ENCODE measurements at regions not wholly inside any gene's neighbourhood (a gene's known extent, or its start where the extent isn't known, plus 50 kb on each side); places are given as distances from the start of the nearest gene placed in this dataset.
A peak's percentile ranks its signal among the peaks of the same experiment; 100 is the strongest.

DNA sequence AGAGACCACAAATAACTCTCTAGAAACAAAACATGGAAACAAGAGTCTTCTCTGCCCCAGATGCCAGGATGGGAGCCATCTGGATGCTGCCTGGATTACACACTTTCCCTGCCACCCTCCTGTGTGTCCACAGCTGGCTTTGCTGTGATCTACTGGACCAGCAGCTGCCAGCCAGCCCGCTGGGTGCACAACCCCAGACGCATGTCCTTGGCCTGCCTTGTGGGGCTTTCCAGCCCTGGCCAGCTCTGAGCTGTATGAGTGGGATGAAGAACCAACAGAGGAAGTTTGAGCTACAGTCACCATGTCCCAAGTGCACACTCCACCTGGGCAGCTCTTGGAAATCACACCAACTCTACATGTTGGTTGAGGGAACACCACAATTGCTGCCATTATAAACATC is 57.0 kb upstream of the TNRC6C start:
- no peak overlapping the region for H3K4ac ChIP-seq (replicated peaks; ENCODE audit: insufficient read length, low read depth, low read length)
- H3K56ac ChIP-seq (replicated peaks; ENCODE audit: insufficient read length, low read depth, low read length) = no peak overlapping the region
- no peak overlapping the region for H2AFZ ChIP-seq (ENCODE audit: low read length)
- H3K23me2 ChIP-seq (ENCODE audit: low read depth, low read length) = no peaks in the 10 kb centered on the region
- H2BK5ac ChIP-seq (ENCODE audit: low read depth, low read length) = no peak overlapping the region
- H2AK5ac ChIP-seq (ENCODE audit: low read depth, low read length) = no peak overlapping the region
- H3K27ac ChIP-seq (ENCODE audit: low read depth, low read length) = no peak overlapping the region
- no peaks in the 10 kb centered on the region for H3K79me1 ChIP-seq (ENCODE audit: low read depth, low read length)
- H3K4me1 ChIP-seq (replicated peaks in 1 of 4; ENCODE audit: control insufficient read depth in 3 of 4, insufficient read depth in 4 of 4, low read length in 3 of 4) = peaks cover 0 to 2% (median 0%) of the 10 kb centered on the region in 4 experiments; a peak in 1 of 7 replicates
- ChIA-PET CTCF (ENCODE audit: partially characterized antibody) (interaction anchor here (0.6 to 3.0 kb wide), 3 partner anchors 9 to 97 kb away, joined by 3 to 13 read pairs (median 3); no protein-coding TSS in a partner anchor), POLR2A (ENCODE audit: partially characterized antibody) (no interaction called here)
- no peak overlapping the region for H3K4me3 ChIP-seq (ENCODE audit: extremely low read depth in 1 of 4, insufficient read depth in 2 of 4, low read depth in 3 of 4, low read length in 4 of 4)
- H2BK20ac ChIP-seq (ENCODE audit: low read length) = no peak overlapping the region
- no peaks in the 10 kb centered on the region for H4K20me1 ChIP-seq (replicated peaks in 1 of 2; ENCODE audit: control insufficient read depth in 1 of 2, insufficient read depth in 2 of 2, low read length in 2 of 2)
- no peak overlapping the region for H3K23ac ChIP-seq (ENCODE audit: insufficient read length)
- H2BK120ac ChIP-seq (replicated peaks; ENCODE audit: low read depth, low read length) = no peak overlapping the region
- FAIRE-seq (no peak), DNase-seq (ENCODE audit: low read depth in 1 of 2, low spot score in 2 of 2) (no peak)
- H3K4me2 ChIP-seq (ENCODE audit: insufficient read depth in 1 of 2, low read depth in 2 of 2, low read length in 2 of 2) = no peak overlapping the region
- H2BK15ac ChIP-seq (ENCODE audit: low read length) = peak overlapping the region; percentile 61; the same call in 1 of the 2 replicates
- H3K36me3 ChIP-seq (ENCODE audit: control insufficient read depth in 2 of 4, insufficient read depth in 4 of 4, low read length in 3 of 4) = no peaks in the 10 kb centered on the region
- H2BK12ac ChIP-seq (ENCODE audit: low read depth, low read length) = peak overlapping the region; percentile 68; the same call in 1 of the 2 replicates
- no peak overlapping the region for H4K8ac ChIP-seq (ENCODE audit: extremely low read depth, insufficient read depth, low read length)
- no peaks in the 10 kb centered on the region for H3K27me3 ChIP-seq (replicated peaks in 1 of 4; ENCODE audit: control insufficient read depth in 3 of 4, extremely low read depth in 1 of 4, insufficient read depth in 3 of 4, low read length in 3 of 4)
- H3K14ac ChIP-seq (ENCODE audit: insufficient read length) = no peak overlapping the region
- H3K9me3 ChIP-seq (ENCODE audit: insufficient read depth in 2 of 2, low read depth in 1 of 2, low read length in 1 of 2) = no peaks in the 10 kb centered on the region
- H3K9ac ChIP-seq (replicated peaks in 1 of 4; ENCODE audit: extremely low read depth in 1 of 4, low read depth in 3 of 4, low read length in 3 of 4) = no peak overlapping the region
- H3K79me2 ChIP-seq (ENCODE audit: control insufficient read depth in 1 of 2, insufficient read depth in 2 of 2, low read length in 2 of 2) = no peaks in the 10 kb centered on the region
- no peak overlapping the region for H4K91ac ChIP-seq (replicated peaks; ENCODE audit: insufficient read length, low read length)
- H3K18ac ChIP-seq (ENCODE audit: extremely low read depth, low read length) = no peak overlapping the region
- no peak overlapping the region for H4K5ac ChIP-seq (ENCODE audit: insufficient read length, low read depth, low read length)
- WGBS, 2 experiments (ENCODE audit: extremely low coverage in 1 of 2, insufficient coverage in 1 of 2, insufficient read length in 1 of 2, insufficient replicate concordance in 2 of 2, low coverage in 1 of 2, low lambda C conversion rate in 2 of 2, missing lambda C conversion rate in 1 of 2) = 76% methylated on average over 2 of the region's 2 CpGs; no CpG with 5 or more reads in 1 of the 2 experiments
- TF ChIP-seq HDAC6 (IDR thresholded peaks at IDR 0.05; ENCODE audit: low read depth, low read length) (no peak), GABPA (IDR thresholded peaks at IDR 0.05; ENCODE audit: borderline replicate concordance, insufficient read depth, low read length) (no peak), TCF12 (IDR thresholded peaks at IDR 0.05; ENCODE audit: low read depth, low read length) (no peak), SP1 (IDR thresholded peaks at IDR 0.05; ENCODE audit: low read depth, low read length) (no peak), FOSL1 (IDR thresholded peaks at IDR 0.05; ENCODE audit: insufficient read depth, low read depth, low read length) (no peak), JUN (IDR thresholded peaks at IDR 0.05; ENCODE audit: low read depth, low read length) (no peak), RAD21 (IDR thresholded peaks at IDR 0.05 in 1 of 2, conservative IDR thresholded peaks at IDR 0.05 in 1 of 2; ENCODE audit: low read depth in 2 of 2, low read length in 2 of 2) (no peak), SIN3A (conservative IDR thresholded peaks at IDR 0.05 in 1 of 2, IDR thresholded peaks at IDR 0.05 in 1 of 2; ENCODE audit: low read depth in 1 of 2, low read length in 2 of 2) (no peak), TAF7 (optimal IDR thresholded peaks at IDR 0.05; ENCODE audit: borderline replicate concordance, low read depth, low read length) (no peak), PHF8 (conservative IDR thresholded peaks at IDR 0.05; ENCODE audit: low read depth, low read length) (no peak)
- TF ChIP-seq, protein P1, sequence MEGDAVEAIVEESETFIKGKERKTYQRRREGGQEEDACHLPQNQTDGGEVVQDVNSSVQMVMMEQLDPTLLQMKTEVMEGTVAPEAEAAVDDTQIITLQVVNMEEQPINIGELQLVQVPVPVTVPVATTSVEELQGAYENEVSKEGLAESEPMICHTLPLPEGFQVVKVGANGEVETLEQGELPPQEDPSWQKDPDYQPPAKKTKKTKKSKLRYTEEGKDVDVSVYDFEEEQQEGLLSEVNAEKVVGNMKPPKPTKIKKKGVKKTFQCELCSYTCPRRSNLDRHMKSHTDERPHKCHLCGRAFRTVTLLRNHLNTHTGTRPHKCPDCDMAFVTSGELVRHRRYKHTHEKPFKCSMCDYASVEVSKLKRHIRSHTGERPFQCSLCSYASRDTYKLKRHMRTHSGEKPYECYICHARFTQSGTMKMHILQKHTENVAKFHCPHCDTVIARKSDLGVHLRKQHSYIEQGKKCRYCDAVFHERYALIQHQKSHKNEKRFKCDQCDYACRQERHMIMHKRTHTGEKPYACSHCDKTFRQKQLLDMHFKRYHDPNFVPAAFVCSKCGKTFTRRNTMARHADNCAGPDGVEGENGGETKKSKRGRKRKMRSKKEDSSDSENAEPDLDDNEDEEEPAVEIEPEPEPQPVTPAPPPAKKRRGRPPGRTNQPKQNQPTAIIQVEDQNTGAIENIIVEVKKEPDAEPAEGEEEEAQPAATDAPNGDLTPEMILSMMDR (IDR thresholded peaks at IDR 0.05; ENCODE audit: control extremely low read depth in 1 of 3, insufficient read depth in 1 of 3, low read depth in 1 of 3, low read length in 3 of 3) = no peak
